SK-N-SH treated with all-trans-retinoic acid at 6 μM for 48 hours (cell line): ENCODE measurements at regions not wholly inside any gene's neighbourhood (a gene's known extent, or its start where the extent isn't known, plus 50 kb on each side); places are given as distances from the start of the nearest gene placed in this dataset.

Source experiments
- ATAC-seq: fragments of 200-7000 bp; cut with Tn5 transposase; 3 replicates; pipeline ENCODE4 v1.9.1; 2020; ENCODE audit warnings: mild to moderate bottlenecking, moderate library complexity
- ARNTL ChIP-seq: fragments of 450-650 bp; formaldehyde crosslinking; IDR thresholded peaks from 2 replicates; pipeline ENCODE4 v1.5.0; 2020; ENCODE audit warnings: low read depth, mild to moderate bottlenecking, moderate library complexity, borderline replicate concordance
- BACH2 ChIP-seq: fragments of 250-450 bp; sonication (Bioruptor Pico); IDR thresholded peaks from 2 replicates; pipeline ENCODE4 v1.9.0; 2021; ENCODE audit warnings: mild to moderate bottlenecking, borderline replicate concordance
- CSDC2 ChIP-seq: fragments of 250-450 bp; sonication (Bioruptor Pico); IDR thresholded peaks from 2 replicates; pipeline ENCODE4 v1.5.0; 2020; ENCODE audit warnings: mild to moderate bottlenecking, moderate library complexity
- CSRNP3 ChIP-seq: fragments of 250-450 bp; sonication (Bioruptor Pico); IDR thresholded peaks from 2 replicates; pipeline ENCODE4 v1.5.1; 2021; ENCODE audit warnings: mild to moderate bottlenecking, moderate library complexity
- ESRRG ChIP-seq: fragments of 250-450 bp; sonication (Bioruptor Pico); IDR thresholded peaks from 2 replicates; pipeline ENCODE4 v1.6.1; 2021; ENCODE audit warnings: mild to moderate bottlenecking
- ISL1 ChIP-seq: fragments of 250-450 bp; sonication (Bioruptor Pico); IDR thresholded peaks from 2 replicates; pipeline ENCODE4 v2.1.2; 2022; ENCODE audit warnings: mild to moderate bottlenecking, moderate library complexity
- OSR1 ChIP-seq: fragments of 250-450 bp; sonication (Bioruptor Pico); IDR thresholded peaks from 2 replicates; pipeline ENCODE4 v1.8.0; 2022; ENCODE audit warnings: moderate library complexity, mild to moderate bottlenecking, inconsistent platforms
- POU6F1 ChIP-seq: fragments of 250-450 bp; sonication (Bioruptor Pico); IDR thresholded peaks from 2 replicates; pipeline ENCODE4 v1.8.0; 2021; ENCODE audit warnings: low read depth, mild to moderate bottlenecking, moderate library complexity, borderline replicate concordance
- PPARA ChIP-seq: fragments of 250-450 bp; sonication (Bioruptor Pico); IDR thresholded peaks from 2 replicates; pipeline ENCODE4 v1.5.0; 2020; ENCODE audit warnings: mild to moderate bottlenecking, borderline replicate concordance
- RARB ChIP-seq: fragments of 250-450 bp; sonication (Bioruptor Pico); IDR thresholded peaks from 2 replicates; pipeline ENCODE4 v1.8.0; 2021; ENCODE audit warnings: mild to moderate bottlenecking, moderate library complexity
- SNAI2 ChIP-seq: fragments of 250-450 bp; sonication (Bioruptor Pico); IDR thresholded peaks from 2 replicates; pipeline ENCODE4 v1.5.0; 2020; ENCODE audit warnings: mild to moderate bottlenecking, moderate library complexity
- TCF4 ChIP-seq: fragments of 250-450 bp; sonication (Bioruptor Pico); IDR thresholded peaks from 2 replicates; pipeline ENCODE4 v1.8.0; 2021; ENCODE audit warnings: mild to moderate bottlenecking, moderate library complexity, borderline replicate concordance
- ZFP3 ChIP-seq: fragments of 250-450 bp; sonication (Bioruptor Pico); IDR thresholded peaks from 2 replicates; pipeline ENCODE4 v1.5.0; 2020; ENCODE audit warnings: mild to moderate bottlenecking, moderate library complexity
- ZFP30 ChIP-seq: fragments of 450-650 bp; formaldehyde crosslinking; IDR thresholded peaks from 2 replicates; pipeline ENCODE4 v1.5.0; 2022; ENCODE audit warnings: mild to moderate bottlenecking, moderate library complexity
- ZNF565 ChIP-seq: fragments of 450-650 bp; formaldehyde crosslinking; conservative IDR thresholded peaks from 2 replicates; pipeline ENCODE4 v1.5.0; 2020; ENCODE audit warnings: low read depth, mild to moderate bottlenecking, moderate library complexity
- ZNF70 ChIP-seq: fragments of 450-650 bp; formaldehyde crosslinking; IDR thresholded peaks from 2 replicates; pipeline ENCODE4 v1.5.0; 2020; ENCODE audit warnings: mild to moderate bottlenecking, moderate library complexity
- ZNF8 ChIP-seq: fragments of 450-650 bp; formaldehyde crosslinking; IDR thresholded peaks from 2 replicates; pipeline ENCODE4 v1.5.0; 2020; ENCODE audit warnings: mild to moderate bottlenecking, moderate library complexity
- TF ChIP-seq, protein P1 (sequence below): fragments of 250-450 bp; sonication (Bioruptor Pico); IDR thresholded peaks from 2 replicates; pipeline ENCODE4 v1.8.0; 2020; ENCODE audit warnings: mild to moderate bottlenecking, moderate library complexity, borderline replicate concordance
- TF ChIP-seq, protein P2 (sequence below): fragments of 250-450 bp; sonication (Bioruptor Pico); IDR thresholded peaks from 2 replicates; pipeline ENCODE4 v1.5.1; 2020; ENCODE audit warnings: low read depth, mild to moderate bottlenecking, moderate library complexity

DNA sequence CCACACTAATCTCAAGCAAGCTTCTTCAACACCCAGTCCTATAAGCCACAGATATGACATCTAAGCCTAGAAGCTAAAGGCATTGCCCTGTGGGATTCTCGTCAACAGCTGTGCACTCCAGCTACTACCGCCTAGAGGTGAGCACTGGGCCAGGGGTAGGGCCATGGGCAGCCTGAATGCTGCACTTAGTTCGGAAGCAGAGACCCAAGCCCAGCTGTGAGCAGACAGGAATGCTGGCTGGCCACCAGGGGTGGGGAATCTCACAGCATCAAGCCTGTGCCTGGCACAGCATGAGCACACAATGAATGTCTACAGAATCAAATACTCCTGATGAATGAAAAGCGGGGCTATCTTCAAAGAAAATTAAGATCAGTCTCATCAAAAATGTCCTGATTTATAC is 167.5 kb upstream of the UBL3 start:
- no peak for ATAC-seq
- TF ChIP-seq RARB (CRISPR knock-in tag): no peak
- TF ChIP-seq PPARA (CRISPR knock-in tag): no peak
- no peak for TF ChIP-seq CSDC2
- no peak for TF ChIP-seq BACH2 (CRISPR knock-in tag)
- no peak for TF ChIP-seq TCF4 (CRISPR knock-in tag)
- TF ChIP-seq ZNF565 (CRISPR knock-in tag): no peak
- TF ChIP-seq ZNF70 (CRISPR knock-in tag): no peak
- no peak for TF ChIP-seq ZFP3

GRCh38 chr13:30016398-30016797 is 166.0 kb upstream of the UBL3 start:
- no peak for TF ChIP-seq ZFP30 (CRISPR knock-in tag)
- TF ChIP-seq POU6F1 (CRISPR knock-in tag): no peak
- TF ChIP-seq, protein P1, sequence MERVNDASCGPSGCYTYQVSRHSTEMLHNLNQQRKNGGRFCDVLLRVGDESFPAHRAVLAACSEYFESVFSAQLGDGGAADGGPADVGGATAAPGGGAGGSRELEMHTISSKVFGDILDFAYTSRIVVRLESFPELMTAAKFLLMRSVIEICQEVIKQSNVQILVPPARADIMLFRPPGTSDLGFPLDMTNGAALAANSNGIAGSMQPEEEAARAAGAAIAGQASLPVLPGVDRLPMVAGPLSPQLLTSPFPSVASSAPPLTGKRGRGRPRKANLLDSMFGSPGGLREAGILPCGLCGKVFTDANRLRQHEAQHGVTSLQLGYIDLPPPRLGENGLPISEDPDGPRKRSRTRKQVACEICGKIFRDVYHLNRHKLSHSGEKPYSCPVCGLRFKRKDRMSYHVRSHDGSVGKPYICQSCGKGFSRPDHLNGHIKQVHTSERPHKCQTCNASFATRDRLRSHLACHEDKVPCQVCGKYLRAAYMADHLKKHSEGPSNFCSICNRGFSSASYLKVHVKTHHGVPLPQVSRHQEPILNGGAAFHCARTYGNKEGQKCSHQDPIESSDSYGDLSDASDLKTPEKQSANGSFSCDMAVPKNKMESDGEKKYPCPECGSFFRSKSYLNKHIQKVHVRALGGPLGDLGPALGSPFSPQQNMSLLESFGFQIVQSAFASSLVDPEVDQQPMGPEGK (CRISPR knock-in tag): no peak
- no peak for TF ChIP-seq SNAI2
- TF ChIP-seq RARB (CRISPR knock-in tag): no peak
- TF ChIP-seq, protein P2, sequence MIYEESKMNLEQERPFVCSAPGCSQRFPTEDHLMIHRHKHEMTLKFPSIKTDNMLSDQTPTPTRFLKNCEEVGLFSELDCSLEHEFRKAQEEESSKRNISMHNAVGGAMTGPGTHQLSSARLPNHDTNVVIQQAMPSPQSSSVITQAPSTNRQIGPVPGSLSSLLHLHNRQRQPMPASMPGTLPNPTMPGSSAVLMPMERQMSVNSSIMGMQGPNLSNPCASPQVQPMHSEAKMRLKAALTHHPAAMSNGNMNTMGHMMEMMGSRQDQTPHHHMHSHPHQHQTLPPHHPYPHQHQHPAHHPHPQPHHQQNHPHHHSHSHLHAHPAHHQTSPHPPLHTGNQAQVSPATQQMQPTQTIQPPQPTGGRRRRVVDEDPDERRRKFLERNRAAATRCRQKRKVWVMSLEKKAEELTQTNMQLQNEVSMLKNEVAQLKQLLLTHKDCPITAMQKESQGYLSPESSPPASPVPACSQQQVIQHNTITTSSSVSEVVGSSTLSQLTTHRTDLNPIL: no peak
- TF ChIP-seq CSRNP3 (CRISPR knock-in tag): no peak
- no peak for TF ChIP-seq ZNF70 (CRISPR knock-in tag)
- TF ChIP-seq ZNF8 (CRISPR knock-in tag): no peak
- TF ChIP-seq ZNF565 (CRISPR knock-in tag): no peak
- no peak for TF ChIP-seq BACH2 (CRISPR knock-in tag)
- no peak for TF ChIP-seq ARNTL (CRISPR knock-in tag)
- no peak for TF ChIP-seq OSR1 (CRISPR knock-in tag)
- no peak for TF ChIP-seq TCF4 (CRISPR knock-in tag)
- no peak for TF ChIP-seq ISL1 (CRISPR knock-in tag)
- ATAC-seq: no peak

DNA sequence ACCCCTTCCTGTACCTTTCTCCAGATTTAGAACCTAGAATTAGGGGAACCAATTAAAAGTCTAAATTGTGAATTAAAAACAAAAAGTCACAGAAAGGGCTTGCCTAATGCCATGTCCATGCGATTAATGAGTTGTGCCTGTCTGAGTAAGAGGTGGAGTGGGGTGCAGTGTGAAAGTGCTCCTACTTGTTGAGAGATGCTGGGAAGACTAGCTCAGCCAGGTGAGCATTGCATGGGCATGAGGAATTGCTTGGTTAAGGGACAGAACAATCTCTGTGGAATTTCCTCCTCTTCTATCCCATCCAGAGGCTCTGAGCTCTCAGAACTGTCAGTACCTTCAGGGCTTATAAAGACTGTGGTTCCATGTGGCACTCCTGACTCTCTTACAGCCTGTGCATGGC is 159.0 kb upstream of the UBL3 start:
- no peak for ATAC-seq
- TF ChIP-seq ZFP3: no peak

GRCh38 chr13:30006246-30006645 is 155.8 kb upstream of the UBL3 start:
- no peak for ATAC-seq
- TF ChIP-seq, protein P1 (CRISPR knock-in tag): no peak
- no peak for TF ChIP-seq ZNF8 (CRISPR knock-in tag)
- TF ChIP-seq OSR1 (CRISPR knock-in tag): no peak
- TF ChIP-seq POU6F1 (CRISPR knock-in tag): no peak
- TF ChIP-seq ZFP3: no peak
- TF ChIP-seq BACH2 (CRISPR knock-in tag): no peak
- no peak for TF ChIP-seq ESRRG
